ENCODE measurements at regions not wholly inside any gene's neighbourhood (a gene's known extent, or its start where the extent isn't known, plus 50 kb on each side); places are given as distances from the start of the nearest gene placed in this dataset.
"Not testable (repeated sequence)": the region's sequence is repeated elsewhere in the genome, so short reads cannot be mapped to it uniquely, and the experiment has no call there.

DNA sequence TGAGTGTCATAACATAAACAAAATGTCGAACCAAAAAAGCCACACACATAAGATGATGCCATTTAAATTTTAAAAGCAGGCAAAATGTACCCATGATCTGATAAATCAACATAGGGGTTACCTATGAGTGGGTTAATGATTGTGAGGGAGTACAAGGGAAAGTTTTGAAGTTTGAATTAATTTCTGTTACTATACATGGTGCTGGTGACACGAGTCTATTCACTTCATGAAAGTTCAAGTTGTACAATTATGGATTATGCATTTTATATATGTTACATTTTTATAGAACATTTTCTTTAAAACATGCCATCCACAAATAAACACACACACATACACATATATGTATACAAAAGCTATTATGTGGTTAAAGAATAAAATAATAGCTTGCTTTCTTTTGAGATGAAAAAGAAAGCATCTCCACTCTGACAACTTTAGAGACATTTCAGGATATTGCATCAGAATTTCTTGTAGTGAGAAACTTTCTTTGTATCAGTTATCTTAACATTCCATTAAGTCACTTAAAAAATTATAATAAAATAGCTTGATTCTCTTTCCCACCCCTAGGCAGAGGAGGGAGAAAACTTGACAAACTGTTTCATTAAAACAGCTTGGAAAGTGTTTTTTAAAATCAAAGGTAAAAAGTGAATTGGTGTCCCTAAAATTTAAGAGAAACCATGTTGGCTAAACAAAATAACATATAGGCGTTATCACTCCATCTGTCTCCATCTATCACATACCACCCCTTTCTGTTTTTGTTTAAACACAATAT is 891.8 kb upstream of the NDST4 start:
- H3K36me3 ChIP-seq: no peaks in the 10 kb centered on the region
- no peak for DNase-seq
- no peaks in the 10 kb centered on the region for H3K27me3 ChIP-seq
- intact Hi-C loops (cut with DNase I): no loop called here
- no peak for ATAC-seq
- no peak overlapping the region for H3K27ac ChIP-seq
- TF ChIP-seq, protein P1, sequence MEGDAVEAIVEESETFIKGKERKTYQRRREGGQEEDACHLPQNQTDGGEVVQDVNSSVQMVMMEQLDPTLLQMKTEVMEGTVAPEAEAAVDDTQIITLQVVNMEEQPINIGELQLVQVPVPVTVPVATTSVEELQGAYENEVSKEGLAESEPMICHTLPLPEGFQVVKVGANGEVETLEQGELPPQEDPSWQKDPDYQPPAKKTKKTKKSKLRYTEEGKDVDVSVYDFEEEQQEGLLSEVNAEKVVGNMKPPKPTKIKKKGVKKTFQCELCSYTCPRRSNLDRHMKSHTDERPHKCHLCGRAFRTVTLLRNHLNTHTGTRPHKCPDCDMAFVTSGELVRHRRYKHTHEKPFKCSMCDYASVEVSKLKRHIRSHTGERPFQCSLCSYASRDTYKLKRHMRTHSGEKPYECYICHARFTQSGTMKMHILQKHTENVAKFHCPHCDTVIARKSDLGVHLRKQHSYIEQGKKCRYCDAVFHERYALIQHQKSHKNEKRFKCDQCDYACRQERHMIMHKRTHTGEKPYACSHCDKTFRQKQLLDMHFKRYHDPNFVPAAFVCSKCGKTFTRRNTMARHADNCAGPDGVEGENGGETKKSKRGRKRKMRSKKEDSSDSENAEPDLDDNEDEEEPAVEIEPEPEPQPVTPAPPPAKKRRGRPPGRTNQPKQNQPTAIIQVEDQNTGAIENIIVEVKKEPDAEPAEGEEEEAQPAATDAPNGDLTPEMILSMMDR (IDR thresholded peaks at IDR 0.05): no peak
- TF ChIP-seq POLR2A (IDR thresholded peaks at IDR 0.05): no peak
- H3K9me3 ChIP-seq: peaks cover 0 to 3% (median 0%) of the 10 kb centered on the region in 12 donors
- H3K4me3 ChIP-seq: no peak overlapping the region
- no peaks in the 10 kb centered on the region for H3K4me1 ChIP-seq
- 66 to 69% (median 67%) methylated on average over 3 of the region's 3 CpGs for WGBS, 4 donors

GRCh38 chr4:116001291-116001690 is 887.9 kb upstream of the NDST4 start:
- Histone ChIP-seq H3K27ac (no peak overlapping the region), H3K4me1 (no peaks in the 10 kb centered on the region), H3K4me3 (no peak overlapping the region), H3K36me3 (no peaks in the 10 kb centered on the region), H3K27me3 (no peaks in the 10 kb centered on the region), H3K9me3 (no peaks in the 10 kb centered on the region)
- WGBS, 4 donors: 84 to 92% (median 88%) methylated on average over 4 of the region's 4 CpGs
- intact Hi-C loops (cut with DNase I): no loop called here
- DNase-seq (no peak), ATAC-seq (no peak)
- TF ChIP-seq, protein P1 (IDR thresholded peaks at IDR 0.05): no peak
- no peak for TF ChIP-seq POLR2A (IDR thresholded peaks at IDR 0.05)

DNA sequence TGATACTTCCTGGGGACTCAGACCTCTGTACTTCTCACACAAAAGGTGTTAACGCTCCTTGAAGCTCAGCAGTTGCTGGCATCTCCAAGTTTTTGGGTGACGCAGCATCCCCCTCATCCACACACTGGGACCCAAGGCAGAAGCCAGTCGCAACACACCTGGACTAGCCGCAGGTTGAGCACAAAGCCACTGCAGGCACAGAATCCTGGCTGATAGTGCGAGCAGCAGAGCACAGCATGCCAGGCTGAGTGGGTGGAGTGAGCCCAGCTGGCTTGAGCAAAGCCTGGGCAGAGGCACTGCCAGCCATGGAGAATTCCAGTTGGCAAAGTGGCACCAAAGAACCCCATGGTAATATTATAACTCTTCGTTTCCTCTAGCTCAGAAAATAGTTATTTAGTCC is 873.2 kb upstream of the NDST4 start:
- Histone ChIP-seq H3K4me1 (no peaks in the 10 kb centered on the region), H3K4me3 (no peak overlapping the region), H3K36me3 (no peaks in the 10 kb centered on the region), H3K9me3 (peaks cover 0 to 6% (median 0%) of the 10 kb centered on the region in 12 donors), H3K27ac (no peak overlapping the region), H3K27me3 (no peaks in the 10 kb centered on the region)
- DNase-seq: no peak
- 79 to 85% (median 83%) methylated on average over 5 to 6 of the region's 6 CpGs for WGBS, 4 donors
- intact Hi-C loops (cut with DNase I): no loop called here
- no peak for ATAC-seq
- TF ChIP-seq, protein P1 (IDR thresholded peaks at IDR 0.05): no peak
- no peak for TF ChIP-seq POLR2A (IDR thresholded peaks at IDR 0.05)

DNA sequence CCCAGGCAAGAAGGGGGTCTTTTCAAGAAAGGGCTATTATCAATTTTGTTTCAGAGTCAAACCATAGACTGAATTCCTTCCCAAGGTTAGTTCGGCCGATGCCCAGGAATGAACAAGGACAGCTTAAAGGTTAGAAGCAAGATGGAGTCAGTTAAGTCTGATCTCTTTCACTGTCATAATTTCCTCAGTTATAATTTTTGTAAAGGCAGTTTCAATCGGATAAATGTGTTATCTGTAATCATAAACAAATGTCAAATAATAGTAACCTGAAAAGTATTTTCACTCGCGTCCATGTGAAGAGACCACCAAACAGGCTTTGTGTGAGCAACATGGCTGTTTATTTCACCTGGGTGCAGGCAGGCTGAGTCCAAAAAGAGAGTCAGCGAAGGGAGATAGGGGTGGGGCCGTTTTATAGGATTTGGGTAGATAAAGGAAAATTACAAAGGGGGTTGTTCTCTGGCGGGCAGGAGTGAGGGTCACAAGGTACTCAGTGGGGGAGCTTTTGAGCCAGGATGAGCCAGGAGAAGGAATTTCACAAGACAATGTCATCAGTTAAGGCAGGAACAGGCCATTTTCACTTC is 862.1 kb upstream of the NDST4 start:
- ATAC-seq; H3K36me3 ChIP-seq; H3K27ac ChIP-seq; intact Hi-C loops (cut with DNase I); H3K27me3 ChIP-seq; H3K4me3 ChIP-seq; H3K9me3 ChIP-seq; DNase-seq; H3K4me1 ChIP-seq: not testable (repeated sequence)
- 56 to 68% (median 58%) methylated on average over 8 of the region's 8 CpGs for WGBS, 4 donors

All from heart left ventricle (tissue), 16 donors.